ENCODE measurements at regions not wholly inside any gene's neighbourhood (a gene's known extent, or its start where the extent isn't known, plus 50 kb on each side); places are given as distances from the start of the nearest gene placed in this dataset.

GRCh38 chr6:14705841-14706377 lies 540.0 kb upstream of the JARID2 start:
- peak in 3 of 4 experiments; percentile 48 to 72 (median 64) for DNase-seq

DNA sequence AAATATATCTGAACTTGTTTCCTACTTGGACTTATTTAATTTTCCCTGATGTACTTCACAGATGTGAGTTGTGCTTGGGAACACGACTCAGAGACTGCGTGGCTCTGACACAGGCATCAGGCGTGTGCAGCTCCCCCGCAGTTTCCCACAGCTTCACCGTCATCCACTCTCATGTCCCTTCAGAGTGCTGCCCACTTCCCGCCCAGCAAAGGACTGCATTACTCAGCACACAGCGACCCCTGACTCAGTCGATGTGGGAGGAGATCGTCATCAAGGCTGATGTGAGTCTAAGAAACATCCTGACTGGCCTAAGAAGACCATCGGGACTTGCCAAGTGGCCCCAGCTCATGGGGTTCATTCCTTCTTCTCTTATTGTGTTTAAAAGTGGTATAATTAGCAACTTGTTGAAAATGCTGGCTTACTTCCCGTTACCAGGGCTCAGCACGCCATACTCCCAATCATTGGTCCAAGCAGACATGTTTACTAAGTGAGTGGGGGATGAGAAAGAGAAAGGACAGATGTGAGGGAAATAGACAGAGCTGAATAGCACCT lies 539.4 kb upstream of the JARID2 start:
- DNase-seq = peak; percentile 95 to 99 (median 96)

DNA sequence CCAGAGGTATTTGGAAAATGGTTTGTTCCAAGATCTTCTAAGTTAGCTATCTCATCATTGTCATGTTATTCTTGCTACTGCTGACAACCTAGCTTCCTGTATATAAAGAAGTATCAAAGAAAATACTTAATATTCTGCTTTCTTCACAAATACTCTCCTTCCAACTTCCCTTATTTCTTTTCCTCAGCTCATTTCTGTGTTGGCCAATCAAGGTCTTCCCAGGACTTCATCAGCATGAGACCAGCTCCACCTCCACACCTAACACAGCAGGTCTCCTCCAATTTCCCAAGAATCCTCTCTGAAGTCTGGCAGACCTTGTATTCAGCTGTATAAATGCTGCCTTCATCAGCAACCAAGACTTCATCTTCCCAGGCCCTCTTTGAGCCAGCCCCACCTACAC lies 538.6 kb upstream of the JARID2 start:
- peak in 3 of 4 experiments; percentile 63 to 82 (median 72) for DNase-seq

- no peak for DNase-seq
Observed at GRCh38 chr6:14707971-14708465, 537.9 kb upstream of the JARID2 start.

DNA sequence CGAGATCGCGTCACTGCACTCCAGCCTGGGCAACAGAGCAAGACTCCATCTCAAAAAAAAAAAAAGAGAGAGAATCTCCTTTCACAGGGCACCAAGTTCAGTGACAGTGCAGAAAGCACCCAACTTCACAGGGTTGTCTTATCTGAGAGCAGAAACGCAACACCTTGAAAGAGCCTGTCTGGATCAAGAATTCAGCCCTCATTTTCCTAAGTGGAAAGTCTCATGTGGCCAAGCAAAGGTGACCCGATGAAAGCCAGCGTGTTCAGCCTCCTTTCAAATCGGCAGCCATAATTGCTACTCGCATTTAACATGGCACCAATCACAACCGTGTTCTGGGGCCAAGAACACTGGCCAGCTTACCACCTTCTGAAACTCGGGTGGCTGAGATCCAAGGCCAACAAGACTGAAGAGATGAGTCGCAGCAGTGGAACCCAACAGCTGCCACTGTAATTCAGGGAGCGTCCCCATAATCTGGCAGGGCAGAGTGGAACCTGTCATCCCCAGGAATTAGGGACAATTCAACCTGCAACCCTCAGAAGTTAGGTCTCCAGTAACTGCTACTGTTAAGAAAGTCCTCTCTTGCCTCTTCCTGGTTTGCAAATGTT lies 536.7 kb upstream of the JARID2 start:
- DNase-seq = no peak

DNA sequence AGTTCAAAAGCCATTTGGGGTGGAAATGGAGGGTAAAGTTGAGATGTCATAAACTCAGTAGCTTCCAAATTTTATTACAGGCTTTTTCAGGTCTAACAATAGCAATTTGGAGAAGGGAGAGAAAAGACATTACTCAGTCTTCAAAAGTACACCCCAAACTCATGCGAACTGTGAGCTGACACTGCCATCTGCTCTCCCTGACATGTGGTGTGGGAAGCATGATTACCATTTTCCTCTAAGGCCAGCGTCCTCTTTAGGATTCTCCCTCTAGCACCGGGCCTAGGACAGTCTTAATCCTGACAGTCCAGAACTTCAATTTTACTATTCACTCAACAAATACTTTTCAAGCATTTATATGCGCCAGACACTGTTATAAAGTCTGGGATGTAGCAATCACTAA lies 536.0 kb upstream of the JARID2 start:
- DNase-seq = peak in 2 of 4 experiments; percentile 39 to 46

DNA sequence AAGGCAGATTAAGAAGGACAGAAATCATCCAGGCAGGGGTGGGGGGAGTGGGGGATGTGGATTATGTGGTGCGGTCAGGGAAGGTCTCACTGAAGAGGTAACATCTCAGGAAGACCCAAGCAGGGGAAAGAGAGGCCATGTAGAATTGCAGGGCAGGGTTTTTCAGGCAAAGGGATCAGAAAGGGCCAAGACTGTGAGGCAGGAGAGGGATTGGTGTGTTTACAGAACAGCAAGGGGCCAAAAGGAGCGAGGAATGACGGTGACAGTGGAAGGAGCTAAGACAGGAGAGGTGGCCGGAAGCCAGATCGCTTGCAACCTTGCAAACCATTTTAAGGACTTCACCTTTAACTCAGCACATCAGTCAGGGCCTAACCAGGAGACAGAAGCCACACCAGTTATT lies 535.4 kb upstream of the JARID2 start:
- no peak for DNase-seq

- DNase-seq = peak; percentile 85 to 92 (median 89)
Observed at GRCh38 chr6:14711056-14711703, 534.7 kb upstream of the JARID2 start.

DNA sequence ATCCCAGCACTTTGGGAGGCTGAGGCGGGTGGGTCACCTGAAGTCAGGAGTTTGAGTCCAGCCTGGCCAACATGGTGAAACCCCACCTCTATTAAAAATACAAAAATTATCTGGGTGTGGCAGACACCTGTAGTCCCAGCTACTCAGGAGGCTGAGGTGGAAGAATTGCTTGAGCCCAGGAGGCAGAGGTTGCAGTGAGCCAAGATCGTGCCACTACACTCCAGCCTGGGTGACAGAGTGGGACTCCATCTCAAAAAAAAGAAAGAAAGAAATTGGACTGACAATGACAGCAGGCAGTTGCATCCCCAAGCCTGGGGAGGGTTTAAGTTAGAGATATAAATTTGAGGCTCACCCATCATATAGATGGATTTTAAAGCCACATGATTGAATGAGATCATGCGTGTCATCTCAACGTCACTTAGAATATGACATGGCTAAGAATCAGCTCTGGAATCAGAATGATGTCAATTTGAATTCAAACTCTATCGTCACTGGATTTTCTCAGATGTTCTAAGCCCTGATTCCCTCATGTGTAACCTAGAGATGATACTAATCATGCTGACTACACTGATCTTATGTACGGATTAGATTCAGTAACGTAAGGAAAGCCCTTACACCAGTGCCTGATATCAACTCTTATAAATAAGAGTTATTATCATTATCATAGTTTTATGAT lies 534.0 kb upstream of the JARID2 start:
- no peak for DNase-seq

DNA sequence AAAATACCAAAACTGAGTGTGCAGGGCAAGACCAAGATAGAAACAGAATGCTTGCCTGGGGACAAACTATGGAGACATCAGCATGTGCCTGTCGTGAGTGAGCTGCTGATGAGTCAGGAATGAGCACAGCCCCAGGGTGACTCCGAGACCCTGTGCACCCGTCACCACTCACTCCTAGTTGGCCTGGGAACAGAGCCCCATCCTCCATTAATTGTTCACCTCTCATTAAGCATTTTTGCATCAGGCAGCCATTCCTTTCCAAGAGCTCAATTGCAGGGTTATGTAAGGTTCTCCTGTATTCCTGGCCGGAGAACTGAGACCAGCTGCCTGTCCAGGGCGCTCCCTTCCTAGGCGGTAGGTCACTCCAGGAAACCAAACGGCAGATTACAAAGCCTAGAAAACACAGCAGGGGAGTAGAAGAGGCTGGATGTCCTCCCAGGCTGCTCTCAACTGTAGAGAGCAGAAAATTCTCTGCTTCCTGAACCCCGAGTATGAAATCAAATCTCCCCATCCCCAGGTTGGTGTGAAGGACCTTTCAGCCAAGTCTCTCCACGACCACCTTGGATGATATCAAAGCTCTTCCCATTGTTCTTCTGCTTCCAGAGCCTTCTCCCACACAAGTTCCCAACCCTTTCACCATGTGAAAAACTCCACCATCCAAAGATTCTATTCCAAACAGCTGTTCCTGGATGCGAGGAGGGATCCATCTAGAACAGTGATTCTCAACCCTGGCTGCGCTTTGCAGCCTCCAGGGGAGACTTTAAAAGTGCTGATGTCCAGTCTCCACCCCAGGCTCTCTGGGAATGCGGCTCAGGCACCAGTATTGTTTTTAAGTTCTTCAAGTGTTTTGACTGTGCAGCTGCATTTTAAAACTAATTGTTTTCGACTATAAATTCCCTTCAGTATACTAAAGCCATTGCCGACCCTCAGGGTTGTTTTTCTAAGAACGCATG lies 532.6 kb upstream of the JARID2 start:
- DNase-seq = peak; percentile 86 to 94 (median 88)

DNA sequence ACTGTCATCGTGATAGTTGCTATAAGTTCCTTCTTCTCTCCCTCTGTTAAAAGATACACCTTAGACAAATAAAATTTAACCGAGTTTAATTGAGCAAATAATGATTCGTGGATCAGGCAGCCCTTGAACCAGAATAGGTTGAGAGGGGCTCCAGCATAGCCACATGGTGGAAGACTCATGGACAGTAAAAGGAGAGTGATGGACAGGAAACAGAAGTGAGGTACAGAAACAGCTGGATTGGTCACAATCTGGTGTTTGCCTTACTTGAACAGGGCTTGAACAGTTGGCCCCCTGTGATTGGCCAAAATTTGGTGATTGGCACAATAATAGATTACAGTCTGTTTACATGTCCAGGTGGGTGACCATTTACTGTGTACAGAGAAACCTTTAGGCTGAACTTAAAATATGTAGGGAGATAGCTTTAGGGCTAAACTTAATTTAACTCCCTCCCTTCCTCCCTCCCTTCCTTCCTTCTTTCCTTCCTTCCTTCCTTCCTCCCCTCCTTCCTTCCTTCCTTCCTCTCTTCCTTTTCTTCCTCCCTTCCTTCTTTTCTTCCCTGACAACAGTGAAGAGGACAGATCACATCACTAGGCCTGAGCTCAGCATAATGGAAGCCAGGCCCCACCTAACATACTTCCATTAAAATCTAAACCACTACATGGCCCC lies 531.8 kb upstream of the JARID2 start:
- DNase-seq = no peak

- DNase-seq = no peak
Observed at GRCh38 chr6:14715076-14715475, 530.8 kb upstream of the JARID2 start.

- peak in 2 of 4 experiments; percentile 41 to 46 for DNase-seq
Observed at GRCh38 chr6:14716499-14717146, 529.2 kb upstream of the JARID2 start.

GRCh38 chr6:14717307-14717706 lies 528.6 kb upstream of the JARID2 start:
- DNase-seq = peak in 3 of 4 experiments; percentile 67 to 78 (median 72)

- no peak for DNase-seq
Observed at GRCh38 chr6:14718861-14719260, 527.0 kb upstream of the JARID2 start.

- peak; percentile 83 to 95 (median 90) for DNase-seq
Observed at GRCh38 chr6:14719270-14719669, 526.6 kb upstream of the JARID2 start.

DNA sequence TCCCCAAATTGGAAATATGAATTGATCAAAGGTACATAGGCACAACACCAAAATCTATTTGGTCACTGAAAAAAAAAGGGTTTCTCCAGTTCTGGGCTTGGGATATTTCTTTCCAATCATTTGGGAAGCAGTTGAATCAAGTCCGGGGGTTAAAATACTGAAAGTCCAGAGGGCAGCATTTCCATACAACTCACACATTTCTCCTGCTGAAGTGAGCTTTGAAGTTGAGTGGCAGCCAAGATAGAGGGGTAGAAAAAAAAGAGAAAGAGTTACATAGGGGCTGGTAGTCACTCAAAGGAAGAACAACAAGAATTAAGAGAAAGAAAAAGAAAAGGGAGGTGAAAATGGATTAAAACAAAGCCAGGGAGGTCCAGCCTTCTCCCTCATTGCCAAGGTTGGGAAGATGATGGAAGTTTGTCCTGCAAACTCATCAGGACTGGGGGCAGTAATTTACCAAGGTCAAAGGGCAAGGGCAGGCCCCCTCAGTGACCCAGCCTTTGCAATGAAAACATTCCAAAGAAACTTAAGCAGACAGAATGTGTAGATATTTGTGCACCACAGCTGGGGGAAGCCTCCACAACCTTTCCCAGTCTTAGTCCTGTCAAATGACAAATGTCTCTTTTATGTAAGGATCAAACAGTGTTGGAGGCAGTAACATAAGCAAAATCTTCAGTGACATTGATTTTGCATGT lies 525.3 kb upstream of the JARID2 start:
- DNase-seq = no peak

DNA sequence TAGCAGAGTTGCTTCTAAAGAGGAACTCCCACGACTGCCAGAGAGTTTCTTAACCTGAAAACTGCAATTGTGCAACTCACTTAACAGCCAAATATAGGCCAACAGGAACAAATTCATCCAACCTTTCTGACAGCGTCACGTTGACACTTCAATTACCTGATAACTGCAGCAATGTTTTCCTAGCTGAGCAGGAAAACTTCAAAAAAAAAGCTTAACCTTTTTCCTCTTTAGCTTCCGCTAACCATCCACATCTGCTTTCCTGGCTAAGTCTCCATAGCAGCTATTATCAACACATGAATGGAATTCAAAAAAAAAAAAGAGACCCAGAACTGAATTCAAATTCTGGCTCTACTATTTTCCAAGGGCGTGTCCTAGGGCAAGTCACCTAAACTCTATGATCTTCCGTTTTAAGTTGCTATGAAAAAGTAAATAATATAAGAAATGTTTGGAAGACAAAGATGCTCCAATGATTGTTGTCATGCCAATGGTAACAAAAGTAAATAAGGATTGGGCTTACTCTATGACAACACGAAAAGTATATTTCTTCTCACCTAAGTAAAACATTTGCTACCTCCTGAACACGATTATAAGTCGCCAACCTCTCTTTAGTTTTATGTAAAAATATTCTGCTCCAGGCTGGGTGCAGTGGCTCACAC lies 524.6 kb upstream of the JARID2 start:
- DNase-seq = peak; percentile 77 to 97 (median 88)

DNA sequence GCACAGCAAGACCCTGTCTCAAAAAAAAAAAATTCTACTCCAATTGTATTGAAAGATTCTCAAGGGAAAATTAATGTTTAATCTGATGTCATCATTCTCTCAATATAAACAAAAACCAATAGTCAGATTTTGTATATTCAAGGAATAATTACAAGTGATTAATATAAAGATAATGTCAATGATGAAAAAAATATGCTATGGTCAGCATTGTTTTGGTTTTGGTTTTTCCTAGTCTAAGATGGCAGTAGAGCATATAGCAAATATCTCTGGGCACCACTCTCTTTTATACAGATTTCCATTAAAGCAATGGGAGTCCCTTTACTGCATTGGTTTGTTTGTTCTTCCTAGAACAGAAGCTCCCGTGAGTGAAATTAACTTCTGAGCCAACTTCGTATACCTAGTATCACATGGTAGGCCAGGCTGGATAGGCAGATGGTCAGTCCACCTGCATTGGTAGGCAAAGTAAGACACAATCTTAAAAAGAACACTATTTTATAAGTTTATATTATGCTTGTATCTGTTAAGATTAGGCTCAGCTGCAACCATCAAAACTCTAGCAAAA lies 523.8 kb upstream of the JARID2 start:
- no peak for DNase-seq
